Urothelium cell line (cell line): ENCODE measurements at regions not wholly inside any gene's neighbourhood (a gene's known extent, or its start where the extent isn't known, plus 50 kb on each side); places are given as distances from the start of the nearest gene placed in this dataset.
"Not testable (repeated sequence)": the region's sequence is repeated elsewhere in the genome, so short reads cannot be mapped to it uniquely, and the experiment has no call there.

ENCODE experiments used
- DNase-seq: peaks from one replicate; pipeline ENCODE4 v3.0.0; 2011; ENCODE audit warnings: low spot score, mixed read lengths
- FAIRE-seq: peaks from 2 replicates; lab custom pipeline; 2011; peaks lifted over from hg19 to GRCh38; lab: Jason Lieb, UNC

DNA sequence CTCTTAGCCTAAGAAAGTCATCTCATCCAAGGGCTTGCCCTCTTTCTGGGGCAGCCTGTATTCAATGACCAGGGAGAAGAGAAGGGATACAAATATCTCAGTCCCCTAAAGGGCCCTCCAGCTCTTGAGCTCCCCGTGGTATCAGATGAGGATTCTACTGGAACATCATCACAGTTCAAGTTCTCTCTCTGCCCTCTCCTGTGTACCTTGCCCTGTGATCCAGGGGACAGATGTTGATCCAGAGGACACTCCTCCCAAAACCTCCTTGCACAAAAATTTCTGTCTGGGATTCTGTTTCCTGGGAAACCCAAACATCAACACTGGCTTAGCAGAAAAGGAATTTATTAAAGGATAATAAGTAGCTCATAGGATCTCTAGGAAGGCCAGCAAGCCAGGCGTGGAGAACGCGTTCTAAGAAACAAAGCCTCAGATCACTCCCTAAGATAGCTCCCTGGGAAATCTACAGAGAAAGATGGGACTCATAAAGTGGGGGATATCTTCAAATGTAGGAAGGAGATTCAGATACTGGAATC lies 296.3 kb upstream of the KLF3 start:
- DNase-seq: no peak
- no peak for FAIRE-seq

DNA sequence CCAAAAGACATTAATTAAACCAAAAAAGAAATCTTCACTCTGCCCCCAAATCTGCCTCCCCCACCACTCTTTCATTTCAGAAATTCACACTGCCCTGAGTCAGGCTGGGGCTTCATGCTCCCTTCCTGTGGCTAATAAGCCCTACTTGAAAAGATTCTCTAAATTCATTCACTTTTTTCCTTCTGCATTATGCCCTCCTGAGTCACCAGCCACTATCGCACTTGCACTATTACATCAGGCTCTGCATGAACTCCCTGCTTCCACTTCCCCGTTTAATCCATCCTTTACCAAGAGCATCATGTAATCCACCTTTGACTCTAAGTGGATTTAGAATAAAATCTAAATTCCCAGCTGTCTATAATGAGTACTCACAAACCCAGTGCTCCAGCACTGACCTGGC lies 295.4 kb upstream of the KLF3 start:
- DNase-seq (peak; percentile 64), FAIRE-seq (peak; percentile 37)

- FAIRE-seq (no peak), DNase-seq (peak; percentile 47)
Measured at GRCh38 chr4:38371391-38371851, 292.6 kb upstream of the KLF3 start.

- DNase-seq (no peak), FAIRE-seq (no peak)
Measured at GRCh38 chr4:38373375-38373774, 290.6 kb upstream of the KLF3 start.

DNA sequence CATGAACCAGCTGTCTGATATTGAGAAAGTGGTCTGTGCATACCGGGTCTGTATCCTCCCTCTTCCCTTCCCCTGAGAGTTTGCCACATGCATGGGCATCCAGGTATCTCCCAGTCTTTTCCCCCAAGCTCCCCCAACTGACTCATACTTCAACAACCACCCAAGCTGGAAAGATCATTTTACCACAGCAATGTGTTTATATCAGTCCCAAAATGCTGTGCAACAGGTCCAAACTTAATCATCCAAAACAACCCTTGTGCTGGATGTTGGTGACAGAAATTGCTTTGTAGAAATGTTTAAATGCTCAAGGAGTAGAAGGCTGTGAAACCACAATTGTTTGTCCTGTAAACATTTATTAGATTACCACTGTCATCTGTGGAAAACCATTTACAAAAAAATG lies 286.8 kb upstream of the KLF3 start:
- DNase-seq (no peak), FAIRE-seq (peak; percentile 63)

GRCh38 chr4:38378478-38378877 lies 285.5 kb upstream of the KLF3 start:
- DNase-seq: no peak
- FAIRE-seq: no peak

DNA sequence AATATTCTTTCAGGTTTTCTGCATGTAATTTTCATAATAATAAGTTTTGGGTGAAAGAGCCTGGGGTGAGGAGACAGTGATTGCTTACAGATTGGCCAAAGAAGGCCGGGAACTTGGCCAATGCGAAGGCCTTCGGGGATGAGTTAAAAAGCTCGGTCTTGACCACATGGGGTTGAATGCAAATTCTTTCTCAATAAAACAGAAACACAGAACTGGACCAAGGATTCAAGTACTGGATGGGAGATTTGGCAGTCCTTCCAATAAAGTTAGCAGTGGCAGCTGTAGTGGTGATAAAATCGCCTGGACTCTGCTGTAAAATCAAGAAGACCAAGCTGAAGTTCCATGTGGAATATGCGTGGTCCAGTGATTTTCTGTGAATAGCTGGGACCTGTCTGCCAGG lies 282.2 kb upstream of the KLF3 start:
- FAIRE-seq (no peak), DNase-seq (no peak)

- DNase-seq: no peak
- FAIRE-seq: no peak
Measured at GRCh38 chr4:38382520-38382919, 281.5 kb upstream of the KLF3 start.

GRCh38 chr4:38383646-38384121 lies 280.3 kb upstream of the KLF3 start:
- no peak for DNase-seq
- no peak for FAIRE-seq

- FAIRE-seq: no peak
- no peak for DNase-seq
Measured at GRCh38 chr4:38385093-38386004, 278.6 kb upstream of the KLF3 start.

DNA sequence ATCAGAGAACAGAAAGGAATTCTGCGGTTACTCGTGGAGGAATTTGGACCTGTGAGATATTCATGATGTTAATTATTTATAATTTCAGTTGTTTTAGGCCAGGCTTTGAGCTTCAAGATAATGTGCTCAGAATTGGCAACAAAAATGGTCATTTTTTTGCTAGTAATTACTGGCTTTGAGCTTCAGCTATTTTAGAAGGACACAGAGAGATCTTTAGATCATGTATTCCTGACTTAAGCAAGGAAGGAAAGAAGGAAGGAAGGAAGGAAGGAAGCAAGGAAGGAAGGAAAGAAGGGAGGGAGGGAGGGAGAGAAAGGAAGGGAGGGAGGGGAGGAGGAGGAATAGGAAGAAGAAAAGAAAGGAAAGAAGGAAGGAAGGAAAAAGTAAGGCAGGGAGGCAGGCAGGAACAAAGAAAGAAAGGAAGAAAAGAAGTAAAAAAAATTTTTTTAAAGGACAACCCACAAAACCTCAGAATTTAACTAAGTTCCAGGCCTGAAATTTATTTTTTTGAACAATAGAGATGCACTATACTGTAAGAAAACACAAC lies 277.9 kb upstream of the KLF3 start:
- FAIRE-seq: no peak

GRCh38 chr4:38386654-38387188 lies 277.3 kb upstream of the KLF3 start:
- no peak for FAIRE-seq
- DNase-seq: no peak

More for the DNA sequence above, 277.9 kb upstream of the KLF3 start:
- no peak for DNase-seq

GRCh38 chr4:38387348-38387747 lies 276.7 kb upstream of the KLF3 start:
- no peak for DNase-seq
- no peak for FAIRE-seq

DNA sequence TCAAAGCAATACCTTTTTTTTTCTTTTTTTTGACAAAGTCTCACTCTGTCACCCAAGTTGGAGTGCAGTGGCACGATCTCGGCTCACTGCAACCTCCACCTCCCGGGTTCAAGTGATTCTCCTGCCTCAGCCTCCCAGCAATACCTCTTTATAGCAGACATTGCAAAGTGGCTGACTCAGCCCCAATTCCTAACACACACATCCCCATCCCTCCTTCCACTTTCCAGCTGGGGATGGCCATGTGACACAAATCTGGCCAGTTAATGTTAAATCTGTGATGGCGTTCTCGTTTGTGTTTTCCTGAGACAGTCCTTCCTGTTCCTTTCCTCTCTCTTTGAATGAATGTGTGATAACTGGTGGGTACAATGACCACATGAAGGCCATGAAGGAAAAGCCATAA lies 276.2 kb upstream of the KLF3 start:
- no peak for DNase-seq
- FAIRE-seq: no peak

DNA sequence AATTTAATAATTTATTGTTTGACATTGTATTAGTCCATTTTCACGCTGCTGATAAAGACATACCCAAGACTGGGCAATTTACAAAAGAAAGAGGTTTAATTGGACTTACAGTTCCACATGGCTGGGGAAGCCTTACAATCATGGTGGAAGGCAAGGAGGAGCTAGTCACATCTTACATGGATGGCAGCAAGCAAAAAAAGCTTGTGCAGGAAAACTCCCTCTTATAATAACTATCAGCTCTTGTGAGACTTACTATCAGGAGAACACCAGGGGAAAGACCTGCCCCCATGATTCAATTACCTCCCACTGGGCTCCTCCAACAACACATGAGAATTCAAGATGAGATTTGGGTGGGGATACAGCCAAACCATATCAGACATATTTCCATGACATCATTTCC lies 275.1 kb upstream of the KLF3 start:
- FAIRE-seq, DNase-seq: not testable (repeated sequence)

DNA sequence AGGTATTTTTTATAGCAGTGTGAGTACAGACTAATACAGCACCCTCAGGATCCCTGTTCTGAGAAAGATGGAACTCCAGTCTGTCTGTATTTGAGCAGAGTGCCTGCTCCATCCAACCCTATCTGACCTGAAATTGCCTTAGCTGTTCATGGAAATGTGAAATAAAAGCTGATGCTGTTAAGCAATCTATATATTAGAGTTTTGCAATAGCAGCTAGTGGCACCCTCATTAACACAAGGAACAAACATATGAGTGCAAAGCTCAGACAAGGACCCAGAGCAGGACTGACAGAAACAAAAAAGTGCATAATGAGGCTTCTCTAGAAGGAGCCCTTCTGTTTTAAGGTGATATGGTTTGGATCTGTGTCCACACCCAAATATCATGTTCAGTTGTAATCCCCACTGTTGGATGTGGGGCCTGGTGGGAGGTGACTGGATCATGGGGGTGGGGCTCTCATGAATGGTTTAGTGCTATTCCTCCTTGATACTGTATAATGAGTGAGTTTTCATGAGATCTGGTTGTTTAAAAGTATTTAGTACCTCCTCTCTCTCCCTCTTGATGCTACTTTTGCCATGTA lies 272.9 kb upstream of the KLF3 start:
- FAIRE-seq: no peak
- no peak for DNase-seq

DNA sequence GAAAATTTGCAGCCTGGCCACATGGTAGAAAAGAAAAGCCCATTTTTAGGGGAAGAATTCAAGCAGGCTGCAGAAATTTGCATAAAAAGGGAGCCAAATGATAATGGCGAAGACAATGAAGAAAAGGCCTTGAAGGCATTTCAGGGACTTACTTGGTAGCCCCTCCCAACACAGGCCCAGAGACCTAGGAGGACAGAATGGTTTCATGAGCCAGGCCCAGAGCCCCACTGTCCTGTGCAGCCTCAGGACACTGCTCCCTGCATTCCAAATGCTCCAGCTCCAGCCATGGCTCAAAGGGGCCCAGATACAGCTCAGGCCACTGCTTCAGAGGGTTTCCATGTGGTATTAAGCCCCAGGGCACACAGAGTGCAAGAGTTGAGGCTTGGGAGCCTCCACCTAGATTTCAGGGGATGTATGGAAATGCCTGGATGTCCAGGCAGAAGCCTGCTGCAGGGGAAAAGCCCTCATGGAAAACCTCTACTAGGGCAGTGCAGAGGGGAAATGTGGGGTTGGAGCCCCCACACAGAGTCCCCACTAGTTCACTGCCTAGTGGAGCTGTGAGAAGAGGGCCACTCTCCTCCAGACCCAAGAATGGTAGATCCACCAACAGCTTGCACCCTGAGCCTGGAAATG lies 271.7 kb upstream of the KLF3 start:
- DNase-seq (no peak), FAIRE-seq (no peak)

GRCh38 chr4:38396091-38396490 lies 267.9 kb upstream of the KLF3 start:
- no peak for FAIRE-seq
- DNase-seq: no peak

- no peak for FAIRE-seq
- DNase-seq: no peak
Measured at GRCh38 chr4:38396845-38397547, 267.0 kb upstream of the KLF3 start.

DNA sequence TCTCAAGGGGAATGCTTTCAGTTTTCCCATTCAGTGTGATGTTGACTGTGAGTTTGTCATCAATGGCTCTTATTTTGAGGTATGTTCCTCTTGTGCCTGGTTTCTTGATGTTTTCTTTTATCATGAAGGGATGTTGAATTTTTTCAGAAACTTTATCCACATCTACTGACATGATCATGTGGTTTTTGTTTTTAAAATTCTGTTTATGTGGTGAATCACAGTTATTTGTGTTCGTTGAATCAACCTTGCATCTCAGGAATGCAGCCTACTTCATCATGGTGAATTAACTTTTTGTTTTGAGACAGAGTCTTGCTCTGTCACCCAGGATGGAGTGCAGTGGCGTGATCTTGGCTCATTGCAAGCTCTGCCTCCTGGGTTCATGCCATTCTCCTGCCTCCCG lies 263.1 kb upstream of the KLF3 start:
- FAIRE-seq (no peak), DNase-seq (no peak)
